ENCODE measurements at regions not wholly inside any gene's neighbourhood (a gene's known extent, or its start where the extent isn't known, plus 50 kb on each side); places are given as distances from the start of the nearest gene placed in this dataset.
A peak's percentile ranks its signal among the peaks of the same experiment; 100 is the strongest.

DNA sequence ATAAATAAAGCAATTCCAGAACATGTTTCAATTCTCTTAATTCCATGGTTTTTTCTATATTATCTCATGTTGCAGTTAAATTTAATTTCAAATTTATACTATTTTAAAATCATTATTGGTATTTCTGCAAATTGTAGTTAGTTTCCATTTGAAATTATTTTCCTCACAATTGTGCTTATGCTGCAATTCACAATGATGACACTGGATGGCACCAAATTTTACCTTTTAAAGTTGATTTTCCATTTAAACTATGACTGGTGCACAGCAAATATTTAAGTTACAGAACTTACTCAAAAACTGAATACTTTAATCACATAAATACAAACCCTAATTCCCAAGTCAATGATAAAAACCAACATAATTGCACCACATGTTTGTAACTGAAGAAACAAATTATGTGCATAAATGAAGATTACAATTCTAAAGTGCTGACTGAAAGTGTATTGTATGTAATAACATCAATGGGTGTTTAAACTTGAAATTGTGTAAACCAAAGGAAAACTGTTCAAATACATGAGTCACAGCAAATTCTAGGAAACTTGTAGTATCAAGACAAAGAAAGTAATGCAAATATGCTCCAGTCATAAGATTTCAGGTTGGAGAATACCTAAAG lies 75.3 kb upstream of the AASS start:
- no peak overlapping the region for H4K91ac ChIP-seq (replicated peaks; ENCODE audit: insufficient read length, low read length)
- no peak overlapping the region for H2BK15ac ChIP-seq (ENCODE audit: low read length)
- no peaks in the 10 kb centered on the region for H3K9me3 ChIP-seq (ENCODE audit: insufficient read depth in 2 of 2, low read depth in 1 of 2, low read length in 1 of 2)
- no peak for DNase-seq (ENCODE audit: low read depth in 1 of 2, low spot score in 2 of 2)
- H4K5ac ChIP-seq (ENCODE audit: insufficient read length, low read depth, low read length): no peak overlapping the region
- H3K27ac ChIP-seq (ENCODE audit: low read depth, low read length): no peak overlapping the region
- H2AFZ ChIP-seq (ENCODE audit: low read length): no peak overlapping the region
- no peak overlapping the region for H3K4me2 ChIP-seq (ENCODE audit: insufficient read depth in 1 of 2, low read depth in 2 of 2, low read length in 2 of 2)
- H3K14ac ChIP-seq (ENCODE audit: insufficient read length): no peak overlapping the region
- no peaks in the 10 kb centered on the region for H3K4me1 ChIP-seq (replicated peaks in 1 of 4; ENCODE audit: control insufficient read depth in 3 of 4, insufficient read depth in 4 of 4, low read length in 3 of 4)
- H2BK5ac ChIP-seq (ENCODE audit: low read depth, low read length): no peak overlapping the region
- ChIA-PET POLR2A (ENCODE audit: partially characterized antibody) (no interaction called here), CTCF (ENCODE audit: partially characterized antibody) (interaction anchor here (0.7 to 7.2 kb wide), 26 partner anchors 9 to 935 kb away, joined by 3 to 88 read pairs (median 4); no protein-coding TSS in a partner anchor)
- no peaks in the 10 kb centered on the region for H3K27me3 ChIP-seq (replicated peaks in 1 of 4; ENCODE audit: control insufficient read depth in 3 of 4, extremely low read depth in 1 of 4, insufficient read depth in 3 of 4, low read length in 3 of 4)
- no peaks in the 10 kb centered on the region for H3K79me1 ChIP-seq (ENCODE audit: low read depth, low read length)
- no peaks in the 10 kb centered on the region for H3K79me2 ChIP-seq (ENCODE audit: control insufficient read depth in 1 of 2, insufficient read depth in 2 of 2, low read length in 2 of 2)
- no peak overlapping the region for H4K8ac ChIP-seq (ENCODE audit: extremely low read depth, insufficient read depth, low read length)
- FAIRE-seq: peak; percentile 80
- H2BK12ac ChIP-seq (ENCODE audit: low read depth, low read length): no peak overlapping the region
- H3K36me3 ChIP-seq (ENCODE audit: control insufficient read depth in 2 of 4, insufficient read depth in 4 of 4, low read length in 3 of 4): no peaks in the 10 kb centered on the region
- no peak overlapping the region for H3K18ac ChIP-seq (ENCODE audit: extremely low read depth, low read length)
- no peak overlapping the region for H3K9ac ChIP-seq (replicated peaks in 1 of 4; ENCODE audit: extremely low read depth in 1 of 4, low read depth in 3 of 4, low read length in 3 of 4)
- H3K56ac ChIP-seq (replicated peaks; ENCODE audit: insufficient read length, low read depth, low read length): no peak overlapping the region
- no peak overlapping the region for H3K4me3 ChIP-seq (ENCODE audit: extremely low read depth in 1 of 4, insufficient read depth in 2 of 4, low read depth in 3 of 4, low read length in 4 of 4)
- H2BK120ac ChIP-seq (replicated peaks; ENCODE audit: low read depth, low read length): no peak overlapping the region
- H3K23me2 ChIP-seq (ENCODE audit: low read depth, low read length): no peaks in the 10 kb centered on the region; the same call in 1 of the 2 replicates
- no peak overlapping the region for H3K4ac ChIP-seq (replicated peaks; ENCODE audit: insufficient read length, low read depth, low read length)
- no peaks in the 10 kb centered on the region for H4K20me1 ChIP-seq (replicated peaks in 1 of 2; ENCODE audit: control insufficient read depth in 1 of 2, insufficient read depth in 2 of 2, low read length in 2 of 2)
- H2BK20ac ChIP-seq (ENCODE audit: low read length): no peak overlapping the region
- H2AK5ac ChIP-seq (ENCODE audit: low read depth, low read length): no peak overlapping the region
- no peak overlapping the region for H3K23ac ChIP-seq (ENCODE audit: insufficient read length)
- peak; percentile 78 to 92 for TF ChIP-seq RAD21 (IDR thresholded peaks at IDR 0.05 in 1 of 2, conservative IDR thresholded peaks at IDR 0.05 in 1 of 2; ENCODE audit: low read depth in 2 of 2, low read length in 2 of 2)
- TF ChIP-seq RNF2 (IDR thresholded peaks at IDR 0.05; ENCODE audit: borderline replicate concordance, low read depth, low read length, missing control alignments, poor library complexity, severe bottlenecking): no peak
- TF ChIP-seq SIN3A (conservative IDR thresholded peaks at IDR 0.05 in 1 of 2, IDR thresholded peaks at IDR 0.05 in 1 of 2; ENCODE audit: low read depth in 1 of 2, low read length in 2 of 2): no peak
- TF ChIP-seq NANOG (IDR thresholded peaks at IDR 0.05; ENCODE audit: insufficient read depth, low read depth, low read length, poor library complexity, severe bottlenecking): no peak
- TF ChIP-seq, protein P1, sequence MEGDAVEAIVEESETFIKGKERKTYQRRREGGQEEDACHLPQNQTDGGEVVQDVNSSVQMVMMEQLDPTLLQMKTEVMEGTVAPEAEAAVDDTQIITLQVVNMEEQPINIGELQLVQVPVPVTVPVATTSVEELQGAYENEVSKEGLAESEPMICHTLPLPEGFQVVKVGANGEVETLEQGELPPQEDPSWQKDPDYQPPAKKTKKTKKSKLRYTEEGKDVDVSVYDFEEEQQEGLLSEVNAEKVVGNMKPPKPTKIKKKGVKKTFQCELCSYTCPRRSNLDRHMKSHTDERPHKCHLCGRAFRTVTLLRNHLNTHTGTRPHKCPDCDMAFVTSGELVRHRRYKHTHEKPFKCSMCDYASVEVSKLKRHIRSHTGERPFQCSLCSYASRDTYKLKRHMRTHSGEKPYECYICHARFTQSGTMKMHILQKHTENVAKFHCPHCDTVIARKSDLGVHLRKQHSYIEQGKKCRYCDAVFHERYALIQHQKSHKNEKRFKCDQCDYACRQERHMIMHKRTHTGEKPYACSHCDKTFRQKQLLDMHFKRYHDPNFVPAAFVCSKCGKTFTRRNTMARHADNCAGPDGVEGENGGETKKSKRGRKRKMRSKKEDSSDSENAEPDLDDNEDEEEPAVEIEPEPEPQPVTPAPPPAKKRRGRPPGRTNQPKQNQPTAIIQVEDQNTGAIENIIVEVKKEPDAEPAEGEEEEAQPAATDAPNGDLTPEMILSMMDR (IDR thresholded peaks at IDR 0.05; ENCODE audit: control extremely low read depth in 1 of 3, insufficient read depth in 1 of 3, low read depth in 1 of 3, low read length in 3 of 3): peak in 2 of 3 experiments; percentile 45 to 57; a peak in 2 of 4 replicates
- TF ChIP-seq MAFK (IDR thresholded peaks at IDR 0.05; ENCODE audit: low read depth, low read length): peak; percentile 74
- TF ChIP-seq RBBP5 (IDR thresholded peaks at IDR 0.05; ENCODE audit: borderline replicate concordance, low read depth, low read length): no peak
- no peak for TF ChIP-seq JUND (IDR thresholded peaks at IDR 0.05; ENCODE audit: low read length)
- no peak for TF ChIP-seq YY1 (IDR thresholded peaks at IDR 0.05; ENCODE audit: low read depth, low read length)
- TF ChIP-seq TAF1 (IDR thresholded peaks at IDR 0.05; ENCODE audit: low read depth, low read length): no peak
- no peak for TF ChIP-seq RXRA (IDR thresholded peaks at IDR 0.05; ENCODE audit: insufficient read depth, low read depth, low read length)
